IMR-90 (cell line): ENCODE measurements at regions not wholly inside any gene's neighbourhood (a gene's known extent, or its start where the extent isn't known, plus 50 kb on each side); places are given as distances from the start of the nearest gene placed in this dataset.

Experiments
- CTCF ChIP-seq: conservative IDR thresholded peaks from 2 replicates; pipeline ENCODE4 v1.5.1; 2012; ENCODE audit warnings: mild to moderate bottlenecking, low read depth, low read length, improper control_type of control experiment
- MAFK ChIP-seq: IDR thresholded peaks from 2 replicates; pipeline ENCODE4 v1.6.1; 2012; ENCODE audit warnings: low read depth, low read length, improper control_type of control experiment

GRCh38 chr14:34124585-34124984 lies 173.7 kb upstream of the EGLN3 start:
- TF ChIP-seq MAFK (no peak), CTCF (no peak)
